GM10266 (cell line): ENCODE measurements at regions not wholly inside any gene's neighbourhood (a gene's known extent, or its start where the extent isn't known, plus 50 kb on each side); places are given as distances from the start of the nearest gene placed in this dataset.
"Not testable (repeated sequence)": the region's sequence is repeated elsewhere in the genome, so short reads cannot be mapped to it uniquely, and the experiment has no call there.

ENCODE experiments used
- DNase-seq: peaks from one replicate; pipeline ENCODE4 v3.0.0; 2012; ENCODE audit errors: extremely low spot score
- CTCF ChIP-seq: IDR thresholded peaks from 2 replicates; pipeline ENCODE4 v1.5.1; 2012; ENCODE audit warnings: mild to moderate bottlenecking, low read depth; ENCODE audit not compliant: control insufficient read depth, insufficient read depth; ENCODE audit errors: missing control alignments

- DNase-seq, result peak; percentile 3
- TF ChIP-seq CTCF, result peak; percentile 52
These were observed 249.7 kb downstream of the FOXG1 start for GRCh38 chr14:29016050-29016900.

GRCh38 chr14:29023505-29023904 lies 256.9 kb downstream of the FOXG1 start:
- DNase-seq, result not testable (repeated sequence)

- DNase-seq, result not testable (repeated sequence)
These were observed 260.9 kb downstream of the FOXG1 start for GRCh38 chr14:29027441-29027840.

GRCh38 chr14:29027941-29028705 lies 261.5 kb downstream of the FOXG1 start:
- DNase-seq, result not testable (repeated sequence)

GRCh38 chr14:29028973-29029582 lies 262.5 kb downstream of the FOXG1 start:
- DNase-seq, result no peak

GRCh38 chr14:29030121-29030520 lies 263.5 kb downstream of the FOXG1 start:
- no peak for DNase-seq
- no peak for TF ChIP-seq CTCF

More at GRCh38 chr14:29028973-29029582, 262.5 kb downstream of the FOXG1 start:
- TF ChIP-seq CTCF, result no peak

- no peak for TF ChIP-seq CTCF
- no peak for DNase-seq
These were observed 264.4 kb downstream of the FOXG1 start for GRCh38 chr14:29030970-29031369.

GRCh38 chr14:29035134-29035533 lies 268.5 kb downstream of the FOXG1 start:
- DNase-seq, result no peak
- TF ChIP-seq CTCF, result no peak
